Endothelial cell of umbilical vein (primary cell): ENCODE measurements at regions not wholly inside any gene's neighbourhood (a gene's known extent, or its start where the extent isn't known, plus 50 kb on each side); places are given as distances from the start of the nearest gene placed in this dataset.

Experiments used
- BruUV-seq: library from RNA; stranded (reverse); fragments of 400-500 nt; replicated peaks from 2 replicates; lab custom pipeline; 2021; lab: Mats Ljungman, UMichigan
- CTCF ChIA-PET: fragments of 300-600, 350-600 bp; sonication (Branson Sonifier 250); formaldehyde crosslinking; loops from one replicate; lab custom pipeline; 2021; ENCODE audit warnings: antibody characterized with exemption, inconsistent platforms; lab: Charles Lee
- POLR2A ChIA-PET: fragments of 300-600, 350-600 bp; sonication (Branson Sonifier 250); formaldehyde crosslinking; loops from one replicate; lab custom pipeline; 2021; ENCODE audit warnings: antibody characterized with exemption, inconsistent platforms; lab: Charles Lee
- DNase-seq: peaks from one replicate; pipeline ENCODE4 v3.0.0-alpha.2; 2011; ENCODE audit warnings: low read depth, low spot score
- FAIRE-seq: peaks from 2 replicates; lab custom pipeline; 2011; peaks lifted over from hg19 to GRCh38; lab: Jason Lieb, UNC
- H2AFZ ChIP-seq: 2 replicates; pipeline ENCODE4 v1.6.0; 2012; ENCODE audit warnings: low read depth, low read length, control low read depth, inconsistent platforms
- H3K27ac ChIP-seq: 2 replicates; pipeline ENCODE4 v1.5.1; 2011; ENCODE audit warnings: low read depth, mild to moderate bottlenecking, control low read depth, low read length, moderate library complexity; ENCODE audit not compliant: insufficient read depth
- H3K27me3 ChIP-seq, 2 experiments: 2 replicates each; pipeline versions ENCODE4 v1.6.0 to v1.6.1; 2011; ENCODE audit warnings: low read length in 2 of 2, mixed read lengths in 1 of 2; ENCODE audit not compliant: control insufficient read depth in 2 of 2, insufficient read depth in 2 of 2
- H3K36me3 ChIP-seq, 2 experiments: 2 replicates in 1 of 2; 3 replicates in 1 of 2; pipeline ENCODE4 v1.5.1; 2011; ENCODE audit warnings: low read length in 2 of 2, mild to moderate bottlenecking in 1 of 2, moderate library complexity in 1 of 2; ENCODE audit not compliant: control insufficient read depth in 2 of 2, insufficient read depth in 2 of 2; ENCODE audit errors: extremely low read depth in 1 of 2
- H3K4me1 ChIP-seq: 3 replicates; pipeline ENCODE4 v1.5.1; 2011; ENCODE audit warnings: mild to moderate bottlenecking, low read length; ENCODE audit not compliant: control insufficient read depth, insufficient read depth; ENCODE audit errors: extremely low read depth
- H3K4me2 ChIP-seq: 2 replicates; pipeline ENCODE4 v1.6.1; 2011; ENCODE audit warnings: low read length, control low read depth, mixed read lengths; ENCODE audit not compliant: insufficient read depth
- H3K4me3 ChIP-seq, 3 experiments: fragments of 200-600 bp in 1 of 3; sonication (generic), shearing (Covaris generic) in 1 of 3; replicated peaks in 1 of 3; 2 replicates each; pipeline ENCODE4 v1.5.1; 2011 to 2016; ENCODE audit warnings: control low read depth in 3 of 3, low read length in 3 of 3, mild to moderate bottlenecking in 2 of 3, inconsistent platforms in 1 of 3, low read depth in 1 of 3, moderate library complexity in 1 of 3; ENCODE audit not compliant: insufficient read depth in 1 of 3
- H3K79me2 ChIP-seq: 2 replicates; pipeline ENCODE4 v1.6.0; 2012; ENCODE audit warnings: low read length, inconsistent platforms; ENCODE audit not compliant: control insufficient read depth, insufficient read depth
- H3K9ac ChIP-seq: replicated peaks from 2 replicates; pipeline ENCODE3; 2011; ENCODE audit warnings: low read length, control low read depth; ENCODE audit not compliant: insufficient read depth; ENCODE audit errors: extremely low read depth
- H3K9me1 ChIP-seq: replicated peaks from 3 replicates; pipeline ENCODE4 v1.6.0; 2011; ENCODE audit warnings: mild to moderate bottlenecking, low read length; ENCODE audit not compliant: control insufficient read depth, insufficient read depth; ENCODE audit errors: extremely low read depth
- H3K9me3 ChIP-seq: replicated peaks from 2 replicates; pipeline ENCODE4 v1.5.1; 2012; ENCODE audit warnings: low read length, inconsistent platforms; ENCODE audit not compliant: control insufficient read depth, insufficient read depth
- H4K20me1 ChIP-seq: replicated peaks from 2 replicates; pipeline ENCODE3; 2011; ENCODE audit warnings: mild to moderate bottlenecking, low read length; ENCODE audit not compliant: control insufficient read depth, insufficient read depth; ENCODE audit errors: extremely low read depth
- EZH2 ChIP-seq: IDR thresholded peaks from 2 replicates; pipeline ENCODE4 v1.6.1; 2012; ENCODE audit warnings: borderline replicate concordance, low read depth, mild to moderate bottlenecking, moderate library complexity, low read length, inconsistent platforms; ENCODE audit not compliant: severe bottlenecking
- FOS ChIP-seq: IDR thresholded peaks from 2 replicates; pipeline ENCODE4 v1.6.1; 2011; ENCODE audit warnings: mild to moderate bottlenecking, low read length, moderate library complexity, borderline replicate concordance; ENCODE audit not compliant: insufficient read depth
- GATA2 ChIP-seq: IDR thresholded peaks from 2 replicates; pipeline ENCODE4 v1.7.0; 2011; ENCODE audit warnings: low read depth, mild to moderate bottlenecking, moderate library complexity, mixed read lengths, low read length; ENCODE audit not compliant: insufficient read length, insufficient read depth
- JUN ChIP-seq: IDR thresholded peaks from 2 replicates; pipeline ENCODE4 v1.6.1; 2011; ENCODE audit warnings: borderline replicate concordance, low read depth; ENCODE audit not compliant: insufficient read length, insufficient read depth
- MYC ChIP-seq: IDR thresholded peaks from one replicate; pipeline ENCODE4 v1.6.1; 2011; ENCODE audit warnings: mild to moderate bottlenecking, low read depth, low read length
- POLR2A ChIP-seq: IDR thresholded peaks from 2 replicates; pipeline ENCODE4 v1.6.1; 2012; ENCODE audit warnings: low read depth, mild to moderate bottlenecking, control low read depth, low read length
- POLR2AphosphoS5 ChIP-seq: IDR thresholded peaks from 2 replicates; pipeline ENCODE4 v1.6.1; 2012; ENCODE audit warnings: low read depth, mild to moderate bottlenecking, control low read depth, low read length, moderate library complexity; ENCODE audit not compliant: insufficient read depth
- dilution Hi-C: fragments of 300-500 bp; cut with MboI; formaldehyde crosslinking; loops from one replicate; pipeline ENCODE4 v1.15.0; 2019; ENCODE audit warnings: low sequenced_read_pairs; ENCODE audit not compliant: extremely low pct_ligation_motif_present
- intact Hi-C: fragments of 100-400 bp; cut with micrococcal nuclease; formaldehyde crosslinking; loops from one replicate; pipeline ENCODE4 v1.10.0; 2022
- TF ChIP-seq, protein P1 (sequence below): IDR thresholded peaks from 2 replicates; pipeline ENCODE4 v1.6.1; 2011; ENCODE audit not compliant: insufficient read depth, insufficient read length
- TF ChIP-seq, protein P2 (sequence below), 2 donors: IDR thresholded peaks; 1 replicate in 1 of 2; 2 replicates in 1 of 2; pipeline ENCODE4 v1.5.1; 2011; ENCODE audit warnings: low read length in 2 of 2, mild to moderate bottlenecking in 2 of 2, moderate library complexity in 2 of 2, control low read depth in 1 of 2, inconsistent platforms in 1 of 2, low read depth in 1 of 2; ENCODE audit not compliant: insufficient read depth in 1 of 2; ENCODE audit errors: extremely low read depth in 1 of 2

DNA sequence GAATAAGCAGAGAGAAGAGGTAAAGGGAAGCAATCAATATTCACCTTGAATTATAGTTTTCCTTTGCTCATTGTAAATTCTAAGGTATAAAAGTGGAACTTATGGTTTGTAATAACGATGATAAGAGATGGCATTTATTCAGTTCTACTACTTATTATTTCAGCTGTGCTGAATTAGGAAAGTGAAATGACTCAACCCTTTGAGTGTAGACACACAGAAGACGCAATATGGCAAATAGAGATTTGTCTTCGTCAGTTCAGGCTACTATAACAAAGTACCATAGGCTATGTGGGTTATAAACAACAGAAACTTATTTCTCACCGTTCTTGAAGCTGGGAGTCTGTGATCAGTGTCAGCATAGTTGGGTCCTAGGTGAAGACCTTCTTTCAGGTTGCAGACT is 713.0 kb upstream of the PCDH9 start:
- intact Hi-C loops (no loop called here), dilution Hi-C loops (no loop called here)
- no peak for DNase-seq
- BruUV-seq, result no TSS peak
- ChIA-PET POLR2A (no interaction called here), CTCF (no interaction called here)
- Histone ChIP-seq H3K9me3 (no peaks in the 10 kb centered on the region), H3K4me1 (no peaks in the 10 kb centered on the region), H3K9ac (no peak overlapping the region), H3K4me3 (no peak overlapping the region), H3K27ac (no peak overlapping the region), H3K36me3 (no peaks in the 10 kb centered on the region), H4K20me1 (no peaks in the 10 kb centered on the region), H2AFZ (no peak overlapping the region), H3K4me2 (no peak overlapping the region), H3K27me3 (no peaks in the 10 kb centered on the region), H3K9me1 (no peaks in the 10 kb centered on the region), H3K79me2 (no peaks in the 10 kb centered on the region)
- no peak for FAIRE-seq
- TF ChIP-seq POLR2AphosphoS5 (no peak), GATA2 (no peak), POLR2A (no peak), FOS (no peak), EZH2 (no peak), JUN (no peak), MYC (no peak)
- TF ChIP-seq, protein P1, sequence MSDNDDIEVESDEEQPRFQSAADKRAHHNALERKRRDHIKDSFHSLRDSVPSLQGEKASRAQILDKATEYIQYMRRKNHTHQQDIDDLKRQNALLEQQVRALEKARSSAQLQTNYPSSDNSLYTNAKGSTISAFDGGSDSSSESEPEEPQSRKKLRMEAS, result no peak
- TF ChIP-seq, protein P2, sequence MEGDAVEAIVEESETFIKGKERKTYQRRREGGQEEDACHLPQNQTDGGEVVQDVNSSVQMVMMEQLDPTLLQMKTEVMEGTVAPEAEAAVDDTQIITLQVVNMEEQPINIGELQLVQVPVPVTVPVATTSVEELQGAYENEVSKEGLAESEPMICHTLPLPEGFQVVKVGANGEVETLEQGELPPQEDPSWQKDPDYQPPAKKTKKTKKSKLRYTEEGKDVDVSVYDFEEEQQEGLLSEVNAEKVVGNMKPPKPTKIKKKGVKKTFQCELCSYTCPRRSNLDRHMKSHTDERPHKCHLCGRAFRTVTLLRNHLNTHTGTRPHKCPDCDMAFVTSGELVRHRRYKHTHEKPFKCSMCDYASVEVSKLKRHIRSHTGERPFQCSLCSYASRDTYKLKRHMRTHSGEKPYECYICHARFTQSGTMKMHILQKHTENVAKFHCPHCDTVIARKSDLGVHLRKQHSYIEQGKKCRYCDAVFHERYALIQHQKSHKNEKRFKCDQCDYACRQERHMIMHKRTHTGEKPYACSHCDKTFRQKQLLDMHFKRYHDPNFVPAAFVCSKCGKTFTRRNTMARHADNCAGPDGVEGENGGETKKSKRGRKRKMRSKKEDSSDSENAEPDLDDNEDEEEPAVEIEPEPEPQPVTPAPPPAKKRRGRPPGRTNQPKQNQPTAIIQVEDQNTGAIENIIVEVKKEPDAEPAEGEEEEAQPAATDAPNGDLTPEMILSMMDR (IDR thresholded peaks at IDR 0.05; ENCODE audit: extremely low read depth in 1 of 2, insufficient read depth in 1 of 2, low read depth in 1 of 2, low read length in 2 of 2), result no peak
